Spleen (tissue), 7 donors: ENCODE measurements at regions not wholly inside any gene's neighbourhood (a gene's known extent, or its start where the extent isn't known, plus 50 kb on each side); places are given as distances from the start of the nearest gene placed in this dataset.

Experiments
- POLR2A ChIP-seq, 3 donors: fragments of 450-650 bp; IDR thresholded peaks; one replicate each; pipeline ENCODE4 v1.5.1; 2017; ENCODE audit warnings: antibody characterized with exemption in 3 of 3, mild to moderate bottlenecking in 1 of 3
- POLR2AphosphoS5 ChIP-seq, 3 donors: sonication (generic); formaldehyde crosslinking; IDR thresholded peaks; one replicate each; pipeline ENCODE4 v1.5.1; 2017; ENCODE audit warnings: antibody characterized with exemption in 3 of 3
- TF ChIP-seq, protein P1 (sequence below), 11 experiments: fragments of 200-600 bp in 7 of 11; fragments of 450-650 bp in 4 of 11; sonication (generic) in 4 of 11; IDR thresholded peaks in 8 of 11; conservative IDR thresholded peaks in 3 of 11; 1 replicate in 7 of 11; 2 replicates in 4 of 11; pipeline versions ENCODE4 v1.4.0 to v1.8.0; 2016 to 2021; ENCODE audit warnings: antibody characterized with exemption in 11 of 11, inconsistent platforms in 4 of 11, mild to moderate bottlenecking in 1 of 11
- donor health status: DM: no; HTN: no; CAD: no; lungs with moderate emphysema.
- donor health status: DM: no; HTN: no; CAD: no.
- donor health status: DM: no; HTN: no; CAD: no.

DNA sequence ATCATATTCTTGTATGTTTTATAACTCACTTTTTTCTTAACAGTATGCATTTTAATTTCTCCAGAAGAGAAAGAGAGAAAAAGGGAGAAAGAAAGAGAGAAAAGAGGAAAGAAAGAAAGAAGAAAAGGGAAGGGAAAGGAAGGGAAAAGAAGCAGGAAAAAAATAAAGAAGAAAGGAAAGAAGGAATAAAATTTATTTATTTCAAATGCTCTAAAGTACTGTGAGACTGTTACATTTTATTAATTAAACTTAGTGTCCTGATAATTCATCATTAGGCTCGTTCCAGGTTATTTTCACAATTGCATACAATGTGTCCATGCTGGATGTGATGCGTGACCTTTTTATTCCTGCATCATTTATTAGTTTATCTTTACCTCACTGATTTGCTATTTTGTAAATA, 1023.4 kb upstream of the KLHL29 start:
- no peak for TF ChIP-seq POLR2A (IDR thresholded peaks at IDR 0.05)
- TF ChIP-seq, protein P1, sequence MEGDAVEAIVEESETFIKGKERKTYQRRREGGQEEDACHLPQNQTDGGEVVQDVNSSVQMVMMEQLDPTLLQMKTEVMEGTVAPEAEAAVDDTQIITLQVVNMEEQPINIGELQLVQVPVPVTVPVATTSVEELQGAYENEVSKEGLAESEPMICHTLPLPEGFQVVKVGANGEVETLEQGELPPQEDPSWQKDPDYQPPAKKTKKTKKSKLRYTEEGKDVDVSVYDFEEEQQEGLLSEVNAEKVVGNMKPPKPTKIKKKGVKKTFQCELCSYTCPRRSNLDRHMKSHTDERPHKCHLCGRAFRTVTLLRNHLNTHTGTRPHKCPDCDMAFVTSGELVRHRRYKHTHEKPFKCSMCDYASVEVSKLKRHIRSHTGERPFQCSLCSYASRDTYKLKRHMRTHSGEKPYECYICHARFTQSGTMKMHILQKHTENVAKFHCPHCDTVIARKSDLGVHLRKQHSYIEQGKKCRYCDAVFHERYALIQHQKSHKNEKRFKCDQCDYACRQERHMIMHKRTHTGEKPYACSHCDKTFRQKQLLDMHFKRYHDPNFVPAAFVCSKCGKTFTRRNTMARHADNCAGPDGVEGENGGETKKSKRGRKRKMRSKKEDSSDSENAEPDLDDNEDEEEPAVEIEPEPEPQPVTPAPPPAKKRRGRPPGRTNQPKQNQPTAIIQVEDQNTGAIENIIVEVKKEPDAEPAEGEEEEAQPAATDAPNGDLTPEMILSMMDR (IDR thresholded peaks at IDR 0.05 in 8 of 11, conservative IDR thresholded peaks at IDR 0.05 in 3 of 11) = no peak
- no peak for TF ChIP-seq POLR2AphosphoS5 (IDR thresholded peaks at IDR 0.05)
